GM21360 (cell line): ENCODE measurements at regions not wholly inside any gene's neighbourhood (a gene's known extent, or its start where the extent isn't known, plus 50 kb on each side); places are given as distances from the start of the nearest gene placed in this dataset.

ENCODE experiments used
- ATAC-seq: cut with Tn5 transposase; IDR thresholded peaks from one replicate; pipeline ENCODE4 v1.9.1; 2021; ENCODE audit warnings: mild to moderate bottlenecking, moderate library complexity; ENCODE audit not compliant: unreplicated experiment

DNA sequence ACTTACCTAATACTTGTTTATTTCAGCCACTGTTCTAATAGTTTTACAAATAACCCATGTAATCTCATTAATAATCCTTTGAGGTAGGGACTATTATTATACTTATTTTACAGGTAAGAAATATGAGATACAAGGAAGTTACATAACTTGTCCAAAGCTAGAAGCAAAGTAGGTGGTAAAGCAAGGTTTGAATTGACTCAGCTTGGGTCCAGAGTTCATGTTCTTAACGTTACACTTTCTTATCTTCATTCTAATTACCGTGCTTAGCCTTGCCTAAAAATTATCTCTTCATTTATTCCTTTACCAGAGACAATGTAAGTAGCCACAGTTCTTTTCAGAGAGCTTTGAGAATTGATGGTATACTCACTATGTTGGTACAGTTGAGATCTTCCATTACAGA lies 743.6 kb downstream of the KCNJ3 start:
- no peak for ATAC-seq

DNA sequence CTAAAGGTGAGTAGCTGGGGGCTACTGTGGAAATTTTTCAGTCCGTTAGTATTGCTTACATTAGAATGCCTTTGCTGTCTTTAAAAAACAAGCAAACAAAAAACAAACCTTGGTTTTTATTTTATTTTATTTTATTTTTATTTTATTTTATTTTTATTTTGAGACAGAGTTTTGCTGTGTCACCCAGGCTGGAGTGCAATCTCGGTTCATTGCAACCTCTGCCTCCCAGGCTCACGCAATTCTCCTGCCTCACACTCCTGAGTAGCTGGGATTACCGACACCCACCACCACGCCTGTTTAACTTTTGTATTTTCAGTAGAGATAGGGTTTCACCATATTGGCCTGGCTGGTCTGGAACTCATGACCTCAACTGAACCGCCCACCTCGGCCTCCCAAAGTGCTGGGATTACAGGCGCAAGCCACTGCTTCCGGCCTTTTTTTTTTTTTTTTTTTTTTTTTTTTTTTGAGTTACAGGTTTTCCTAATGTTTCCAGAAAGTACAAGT lies 732.6 kb downstream of the KCNJ3 start:
- no peak for ATAC-seq

DNA sequence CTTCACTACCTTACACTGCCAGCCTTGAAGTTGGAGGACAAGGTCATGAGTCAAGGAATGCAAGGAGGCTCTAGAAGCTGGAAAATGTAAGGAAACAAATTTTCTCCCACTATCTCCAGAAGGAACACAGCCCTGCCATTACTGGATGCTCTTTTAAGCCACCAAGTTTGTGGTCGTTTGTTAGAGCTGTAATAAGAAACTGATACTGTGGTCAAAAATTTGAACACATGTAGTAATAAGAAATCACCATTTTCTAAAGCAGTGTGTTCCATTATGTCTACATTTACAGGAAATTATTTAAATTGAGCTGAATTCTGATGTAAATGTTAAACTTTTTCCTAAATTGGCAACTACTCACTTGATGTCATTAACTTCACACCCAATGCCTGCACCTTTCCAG lies 729.0 kb downstream of the KCNJ3 start:
- ATAC-seq = no peak

DNA sequence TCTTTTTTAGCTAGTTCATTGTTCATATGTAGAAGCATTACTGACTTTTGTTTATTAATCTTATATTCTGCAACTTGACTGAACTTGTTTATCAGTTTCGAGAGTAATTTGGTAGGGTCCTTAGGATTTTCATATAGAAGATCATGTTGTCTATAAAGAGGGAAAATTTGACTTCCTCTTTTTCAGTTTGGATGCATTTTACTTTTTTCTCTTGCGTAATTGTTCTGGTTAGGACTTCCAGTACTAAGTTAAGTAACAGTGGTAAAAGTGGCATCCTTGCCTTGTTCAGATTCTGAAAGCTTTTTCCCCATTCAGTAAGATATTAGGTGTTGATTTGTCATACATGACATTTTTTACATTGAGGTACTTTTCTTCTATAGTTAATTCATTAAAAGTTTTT lies 726.0 kb downstream of the KCNJ3 start:
- no peak for ATAC-seq

DNA sequence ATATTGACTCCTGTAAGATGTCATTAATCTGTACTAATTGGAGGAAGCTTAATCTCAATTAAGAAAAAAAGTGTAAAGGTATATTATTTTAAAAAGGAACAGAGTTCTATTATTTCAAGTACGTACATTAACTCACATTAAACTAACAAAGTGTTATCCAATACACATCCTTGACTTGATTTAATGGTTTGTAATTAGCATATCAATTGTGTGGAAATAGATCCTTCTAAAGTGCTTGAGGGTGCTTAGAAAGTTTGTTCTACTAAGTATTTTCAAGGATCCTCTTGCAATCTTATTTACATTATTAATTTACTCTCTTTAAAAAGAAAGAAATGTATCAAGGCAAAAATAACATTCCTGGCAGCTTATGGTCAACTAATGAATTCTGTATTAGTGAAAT lies 720.3 kb downstream of the KCNJ3 start:
- no peak for ATAC-seq

DNA sequence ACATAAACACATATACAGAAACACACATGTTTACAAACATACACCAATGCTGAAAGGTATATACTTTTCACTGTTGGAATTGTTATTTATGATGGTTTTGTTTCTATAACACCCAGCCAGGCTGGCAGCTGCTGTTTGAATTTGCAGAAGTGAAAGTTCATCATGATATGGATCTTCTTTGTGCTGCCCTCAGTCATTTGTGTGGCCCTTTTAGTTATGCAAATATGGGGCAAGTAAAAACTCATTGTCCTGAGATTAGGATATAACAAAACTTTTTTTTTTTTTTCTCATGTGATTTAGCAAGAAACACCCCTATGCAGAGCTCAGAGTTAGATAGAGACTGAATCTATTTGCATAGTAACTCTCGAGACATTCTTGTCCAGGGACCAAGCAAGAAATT lies 714.1 kb downstream of the KCNJ3 start:
- ATAC-seq = peak; percentile 98

DNA sequence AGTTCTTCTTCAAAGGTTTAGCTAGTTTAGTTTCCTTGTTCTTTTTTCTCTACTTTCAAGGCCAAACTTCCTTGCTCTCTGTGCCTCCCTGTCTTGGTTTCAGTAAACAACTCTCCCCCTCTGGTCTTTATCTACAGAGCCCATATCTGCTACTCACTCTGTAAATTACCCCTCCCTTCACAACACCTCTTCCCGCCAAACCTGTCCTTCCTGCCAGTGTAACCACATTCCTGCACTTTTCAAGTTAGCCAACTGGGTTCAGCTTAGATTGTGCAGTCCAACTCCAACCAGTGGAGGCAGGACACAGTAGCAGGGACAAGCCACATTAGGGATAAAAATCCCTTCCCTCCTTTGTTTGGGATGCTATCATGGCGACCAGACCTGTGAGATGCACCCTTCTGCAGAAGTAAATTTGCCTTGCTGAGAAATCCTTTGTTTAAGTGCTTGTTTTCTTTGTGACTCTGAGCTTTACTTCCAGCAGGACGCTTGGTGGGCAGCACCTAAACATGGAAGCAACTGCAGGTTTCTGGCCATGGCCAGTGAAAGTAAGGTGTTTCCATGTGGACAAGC lies 706.0 kb downstream of the KCNJ3 start:
- no peak for ATAC-seq

DNA sequence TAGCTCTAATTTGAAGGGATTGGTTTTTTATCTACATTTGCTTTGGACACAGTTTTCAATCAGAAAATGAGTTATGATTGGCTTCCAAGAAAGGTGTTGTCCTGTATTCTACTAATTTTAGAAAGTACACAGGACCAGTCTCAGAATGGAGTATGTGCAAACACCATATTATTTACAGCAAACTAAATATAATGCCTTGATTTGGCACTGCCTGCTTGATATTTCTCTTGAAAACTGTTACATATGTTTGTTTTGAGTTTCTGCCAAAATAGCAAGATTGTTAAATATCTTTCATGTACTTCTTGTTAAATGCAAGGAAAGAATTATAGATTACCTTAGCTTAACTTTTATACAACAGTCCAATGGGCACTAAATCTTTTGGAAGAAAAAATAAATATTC lies 694.9 kb downstream of the KCNJ3 start:
- no peak for ATAC-seq

DNA sequence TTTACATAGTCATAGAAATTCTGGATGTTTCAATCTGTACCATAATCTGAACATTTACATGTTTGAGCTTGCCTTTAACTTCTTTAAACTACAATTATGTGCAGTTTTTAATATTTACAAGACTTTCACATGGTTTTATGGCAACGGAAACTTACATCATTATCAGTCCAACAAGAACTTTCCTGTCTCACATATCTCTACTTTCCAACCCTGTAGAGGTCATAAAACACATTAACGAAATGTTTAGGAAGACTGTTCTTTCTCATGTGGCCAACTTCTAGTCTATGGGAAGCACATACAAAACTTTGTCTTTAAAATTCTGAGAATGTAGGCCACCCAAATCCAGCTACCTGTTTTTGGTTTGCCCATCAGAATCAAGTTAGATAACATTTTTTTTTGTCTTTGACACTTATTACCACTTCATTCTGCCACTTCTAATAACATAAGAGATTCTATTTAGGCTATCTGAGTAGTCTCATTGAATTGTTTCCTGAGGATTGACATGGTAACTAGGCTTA lies 693.2 kb downstream of the KCNJ3 start:
- ATAC-seq = no peak

DNA sequence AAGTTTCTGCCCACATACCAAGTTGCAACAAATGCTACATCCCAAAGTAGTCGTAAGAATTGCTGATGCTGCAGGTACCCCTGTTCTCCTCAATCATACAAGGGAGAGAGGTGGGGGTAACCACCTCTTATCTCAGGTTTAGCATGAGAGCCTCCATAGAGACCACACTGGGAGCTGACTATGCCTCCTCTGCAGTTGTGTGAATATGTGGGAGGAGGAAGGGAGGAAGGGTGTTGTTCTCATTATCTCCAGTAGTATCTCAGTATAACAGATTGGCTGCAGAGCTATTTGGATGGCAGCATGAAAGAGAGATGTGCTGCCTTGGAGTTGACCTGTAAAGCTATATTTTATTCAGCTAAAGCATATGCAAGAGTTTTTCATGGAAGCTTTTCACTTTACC lies 690.7 kb downstream of the KCNJ3 start:
- no peak for ATAC-seq

DNA sequence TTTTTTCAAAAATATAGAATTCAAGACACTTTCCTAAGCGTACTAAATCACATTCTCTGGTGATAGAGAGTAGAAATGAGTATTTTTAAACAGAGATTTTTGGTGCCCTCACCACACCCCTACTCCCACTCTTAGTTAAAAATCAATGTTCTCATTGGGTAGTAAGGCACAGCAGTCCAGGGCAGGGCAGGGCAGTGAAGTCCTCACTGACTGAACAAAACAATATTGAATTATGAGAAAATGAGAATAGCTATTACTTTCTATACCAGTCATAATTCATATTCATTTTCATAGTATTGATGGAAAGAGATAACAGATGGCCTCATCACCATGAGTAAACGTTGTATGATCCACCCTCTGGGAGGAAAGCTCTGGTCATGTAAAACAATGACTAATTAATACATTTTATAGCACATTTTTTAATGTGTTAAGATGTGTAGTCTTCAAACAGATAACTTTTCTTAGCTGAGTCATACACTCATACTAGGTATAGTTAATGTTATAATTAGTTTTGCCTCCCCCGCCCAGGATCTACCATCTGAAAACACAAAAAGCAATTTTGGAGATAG lies 686.1 kb downstream of the KCNJ3 start:
- no peak for ATAC-seq

DNA sequence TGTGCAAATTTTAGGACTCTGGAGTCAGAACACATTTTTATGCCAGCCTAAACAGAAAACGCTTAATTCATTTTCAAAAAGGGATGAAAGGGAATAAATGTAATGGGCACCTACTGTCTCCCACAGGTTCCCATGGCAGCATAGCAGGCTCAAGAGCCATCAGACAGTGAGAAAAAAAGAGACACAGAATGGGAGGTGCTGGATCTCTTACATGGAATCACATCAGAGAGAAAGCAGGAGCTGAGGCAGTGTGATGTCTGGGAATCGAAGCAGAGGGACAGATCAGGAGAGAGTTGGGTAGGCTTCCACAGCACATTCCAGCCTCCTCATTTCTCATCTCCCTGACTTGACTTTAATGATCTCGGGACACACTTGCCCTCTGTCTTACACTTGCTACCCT lies 684.3 kb downstream of the KCNJ3 start:
- no peak for ATAC-seq

DNA sequence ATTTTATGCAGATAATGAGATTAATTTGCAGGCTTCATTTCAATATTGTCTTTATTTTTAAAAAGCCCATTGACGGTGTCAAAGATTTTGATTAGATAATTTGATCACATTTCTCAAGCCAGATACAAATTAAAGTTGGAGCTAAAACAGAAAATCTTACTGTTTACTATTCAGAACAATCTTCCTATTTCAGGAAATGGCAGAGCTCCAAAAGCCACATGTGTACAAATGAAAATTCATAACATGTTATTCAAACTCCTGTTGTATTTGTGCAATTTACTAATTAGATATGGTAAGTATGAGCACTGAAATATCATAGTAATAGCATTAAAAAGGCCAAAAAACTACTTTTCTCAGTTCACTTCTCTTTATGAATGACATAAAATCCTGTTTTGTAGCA lies 682.9 kb downstream of the KCNJ3 start:
- no peak for ATAC-seq

DNA sequence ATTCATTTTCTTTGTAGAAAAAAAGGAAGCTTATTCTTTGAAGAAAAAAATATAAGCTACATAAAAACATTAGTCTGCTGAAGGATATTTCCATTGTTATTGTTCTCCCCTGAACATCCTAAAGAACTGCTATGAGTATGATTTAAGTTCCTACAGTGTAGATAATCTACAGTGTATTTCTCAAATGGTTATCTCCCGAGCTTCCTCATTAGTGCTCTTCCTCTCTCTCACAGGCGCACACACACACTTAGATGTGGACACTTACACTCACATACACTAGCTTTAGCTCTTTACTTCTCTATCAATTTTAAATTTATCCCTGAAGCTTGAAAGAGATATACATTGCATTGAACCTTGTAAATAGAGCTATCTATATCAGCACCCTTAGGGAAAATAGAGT lies 681.0 kb downstream of the KCNJ3 start:
- ATAC-seq = no peak

DNA sequence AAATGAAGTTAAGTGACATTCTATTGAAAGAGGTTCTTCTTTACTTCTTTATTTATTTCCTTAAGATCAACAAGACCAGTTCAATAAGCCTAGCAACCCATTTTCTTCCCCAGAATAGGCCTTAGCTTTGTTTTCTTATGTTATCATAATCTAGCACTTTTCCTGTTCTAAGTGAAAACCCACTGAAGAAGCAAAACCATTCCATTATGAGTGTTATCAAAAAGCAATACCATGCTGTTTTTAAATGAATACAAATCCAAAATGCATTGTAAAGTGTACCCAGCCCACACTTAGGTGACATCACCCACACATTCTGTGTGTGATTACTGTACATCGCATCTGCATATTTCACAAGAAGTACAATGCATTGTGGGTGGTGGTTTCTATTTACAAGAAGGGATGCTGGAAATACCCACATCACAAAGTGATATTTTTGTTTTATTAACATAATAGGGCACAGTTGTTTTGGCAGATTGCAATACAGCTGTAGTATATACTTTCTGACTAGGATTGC lies 679.5 kb downstream of the KCNJ3 start:
- peak; percentile 70 for ATAC-seq

DNA sequence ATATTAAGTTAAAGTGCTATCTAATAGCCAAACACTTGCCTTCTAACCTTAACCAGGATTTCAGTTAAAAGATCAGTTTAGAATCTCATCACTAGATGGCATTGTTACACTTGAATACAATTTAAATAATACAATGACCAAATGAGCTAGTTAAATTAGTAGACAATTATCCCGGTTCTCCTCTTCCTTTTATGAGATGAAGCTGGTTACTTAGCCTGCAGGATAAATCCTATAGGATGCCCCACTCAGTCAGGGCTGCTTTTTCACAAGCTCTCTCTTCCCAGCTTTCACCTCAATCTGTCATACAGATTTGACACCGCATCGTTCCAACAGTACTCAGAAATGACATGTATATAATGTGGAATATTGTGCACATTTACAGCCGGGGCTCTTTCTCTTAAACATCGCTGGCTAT lies 678.8 kb downstream of the KCNJ3 start:
- ATAC-seq = no peak

DNA sequence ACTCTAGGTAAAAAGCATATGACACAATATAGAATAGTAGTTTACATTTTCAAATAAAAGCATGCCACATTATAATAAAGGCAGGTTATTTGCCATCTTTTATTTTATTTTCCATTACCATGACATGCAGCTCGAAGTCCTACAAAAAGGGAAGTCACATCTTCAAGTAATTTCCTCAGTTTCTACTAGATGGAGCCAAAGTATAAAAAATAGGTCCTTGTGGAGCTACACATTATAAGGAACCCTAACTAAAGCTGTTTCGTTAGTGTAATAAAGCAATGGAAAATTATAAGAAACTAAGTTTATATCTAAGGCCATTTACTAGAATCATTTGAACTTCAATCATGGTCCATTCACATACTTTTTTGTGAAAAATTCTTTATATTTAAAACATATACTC lies 674.5 kb downstream of the KCNJ3 start:
- ATAC-seq = no peak

DNA sequence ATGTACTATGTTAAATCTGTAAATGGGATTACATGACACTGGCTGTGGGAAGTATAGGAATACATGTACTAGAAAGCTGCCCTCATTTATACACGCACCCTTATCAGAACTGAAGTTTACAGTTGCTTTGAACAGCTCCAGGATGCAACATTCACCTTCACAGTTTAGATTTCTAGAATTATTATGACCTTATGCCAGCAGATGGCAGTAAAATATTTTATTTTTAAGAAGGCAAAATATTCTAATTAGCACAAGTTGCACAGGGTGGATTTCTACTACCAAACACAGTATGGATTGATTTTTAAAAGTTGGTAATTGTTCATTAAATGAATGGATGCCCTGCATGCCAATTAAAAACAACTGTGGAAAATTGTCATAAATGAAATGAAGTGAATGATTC lies 670.4 kb downstream of the KCNJ3 start:
- no peak for ATAC-seq

DNA sequence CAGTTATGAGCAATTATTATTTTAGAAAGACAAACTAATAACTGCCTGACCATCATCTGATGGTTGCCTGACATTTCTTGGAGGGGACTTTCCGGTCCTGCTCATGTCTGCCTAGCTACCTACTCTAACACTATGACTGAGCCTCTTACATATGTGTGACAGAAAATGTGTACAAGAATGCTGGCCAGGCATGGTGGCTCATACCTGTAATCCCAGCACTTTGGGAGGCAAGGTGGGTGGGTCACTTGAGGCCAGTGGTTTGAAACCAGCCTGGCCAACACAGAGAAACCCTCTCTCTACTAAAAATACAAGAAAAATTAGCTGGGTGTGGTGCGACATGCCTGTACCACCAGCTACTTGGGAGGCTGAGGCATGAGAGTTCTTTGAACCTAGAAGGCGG lies 666.3 kb downstream of the KCNJ3 start:
- ATAC-seq = no peak

DNA sequence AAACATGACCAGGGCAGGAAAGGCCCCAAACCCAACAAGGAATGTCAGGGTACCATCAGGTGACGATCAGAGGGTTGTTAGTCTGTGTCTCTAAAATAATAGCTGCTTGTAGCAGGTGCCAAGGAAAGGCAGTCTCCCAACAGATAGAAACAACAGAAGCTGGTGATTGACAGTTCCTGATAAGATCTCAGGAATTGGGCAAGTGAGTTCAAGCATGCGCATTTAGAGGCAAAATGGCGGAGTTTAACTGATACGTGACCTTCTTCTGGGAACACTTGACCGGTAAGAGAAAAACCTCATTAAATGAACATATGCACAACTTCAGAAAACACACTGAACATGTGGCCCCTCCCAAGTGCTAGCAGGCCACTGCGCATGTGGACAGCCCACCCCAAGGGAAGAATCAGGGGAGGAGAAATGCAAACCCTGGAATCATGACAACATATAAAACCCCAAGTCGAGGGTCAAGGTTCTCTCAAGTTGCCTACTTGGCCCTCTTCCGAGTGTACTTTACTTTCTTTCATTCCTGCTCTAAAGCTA lies 664.9 kb downstream of the KCNJ3 start:
- ATAC-seq = no peak

DNA sequence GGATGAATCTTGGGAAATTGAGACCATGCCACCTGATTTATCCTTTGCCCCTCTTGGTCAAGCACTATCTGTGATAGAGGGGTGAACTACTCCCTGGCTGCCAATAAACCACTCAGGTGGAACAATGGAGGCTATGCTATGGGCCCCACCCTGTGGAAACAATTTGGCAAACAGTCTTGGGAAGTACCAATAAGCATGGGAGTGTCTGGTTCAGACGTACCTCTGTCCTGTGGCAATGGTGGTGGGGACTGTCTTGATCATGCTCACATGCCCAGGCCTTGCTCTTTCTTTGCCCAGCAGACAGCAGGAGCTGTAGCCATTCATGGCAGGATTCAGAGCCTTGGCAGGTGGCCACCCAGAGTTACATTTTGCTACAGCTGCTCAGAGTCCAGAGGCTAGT lies 658.7 kb downstream of the KCNJ3 start:
- ATAC-seq = no peak

DNA sequence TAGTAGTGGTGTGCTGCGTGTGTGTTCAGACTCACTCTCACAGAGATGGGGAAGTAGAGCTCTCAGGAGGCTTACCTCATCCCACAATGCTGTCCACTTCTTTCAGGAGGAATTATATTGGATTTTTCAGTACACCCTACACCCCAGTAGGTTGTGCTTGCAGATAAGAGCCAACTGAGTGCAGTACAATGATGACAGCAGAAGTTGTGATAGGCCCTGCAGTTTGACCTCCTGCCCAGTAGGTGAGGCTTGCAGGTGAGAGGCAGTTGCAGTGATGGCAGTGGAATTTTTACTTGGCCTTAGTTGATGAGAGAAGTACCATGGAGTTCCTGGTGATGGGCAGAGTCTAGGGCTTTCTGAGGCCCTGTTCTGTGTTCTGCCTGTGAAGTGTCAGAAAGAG lies 657.8 kb downstream of the KCNJ3 start:
- no peak for ATAC-seq
